ENCODE measurements at regions not wholly inside any gene's neighbourhood (a gene's known extent, or its start where the extent isn't known, plus 50 kb on each side); places are given as distances from the start of the nearest gene placed in this dataset.

DNA sequence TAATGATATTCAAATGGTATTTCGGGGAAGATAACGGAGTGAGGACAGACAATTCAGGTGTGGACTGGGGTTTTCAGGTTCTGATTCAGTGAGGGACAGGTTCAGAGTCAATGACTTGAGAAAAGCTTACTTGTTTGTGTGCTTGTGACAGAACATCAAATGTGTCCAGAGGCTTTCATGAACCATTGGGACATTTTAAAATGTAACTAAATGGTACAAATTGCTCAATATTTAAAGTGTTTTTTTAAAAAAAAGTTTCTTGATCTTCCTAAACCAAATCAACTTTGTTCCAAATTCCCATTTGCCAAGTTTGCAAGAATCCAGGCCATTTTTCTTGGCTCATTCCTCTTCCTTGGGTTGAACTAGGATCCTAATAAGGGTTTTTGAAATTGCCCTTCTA lies 59.4 kb upstream of the BZW1 start:
- TF ChIP-seq, protein P1, sequence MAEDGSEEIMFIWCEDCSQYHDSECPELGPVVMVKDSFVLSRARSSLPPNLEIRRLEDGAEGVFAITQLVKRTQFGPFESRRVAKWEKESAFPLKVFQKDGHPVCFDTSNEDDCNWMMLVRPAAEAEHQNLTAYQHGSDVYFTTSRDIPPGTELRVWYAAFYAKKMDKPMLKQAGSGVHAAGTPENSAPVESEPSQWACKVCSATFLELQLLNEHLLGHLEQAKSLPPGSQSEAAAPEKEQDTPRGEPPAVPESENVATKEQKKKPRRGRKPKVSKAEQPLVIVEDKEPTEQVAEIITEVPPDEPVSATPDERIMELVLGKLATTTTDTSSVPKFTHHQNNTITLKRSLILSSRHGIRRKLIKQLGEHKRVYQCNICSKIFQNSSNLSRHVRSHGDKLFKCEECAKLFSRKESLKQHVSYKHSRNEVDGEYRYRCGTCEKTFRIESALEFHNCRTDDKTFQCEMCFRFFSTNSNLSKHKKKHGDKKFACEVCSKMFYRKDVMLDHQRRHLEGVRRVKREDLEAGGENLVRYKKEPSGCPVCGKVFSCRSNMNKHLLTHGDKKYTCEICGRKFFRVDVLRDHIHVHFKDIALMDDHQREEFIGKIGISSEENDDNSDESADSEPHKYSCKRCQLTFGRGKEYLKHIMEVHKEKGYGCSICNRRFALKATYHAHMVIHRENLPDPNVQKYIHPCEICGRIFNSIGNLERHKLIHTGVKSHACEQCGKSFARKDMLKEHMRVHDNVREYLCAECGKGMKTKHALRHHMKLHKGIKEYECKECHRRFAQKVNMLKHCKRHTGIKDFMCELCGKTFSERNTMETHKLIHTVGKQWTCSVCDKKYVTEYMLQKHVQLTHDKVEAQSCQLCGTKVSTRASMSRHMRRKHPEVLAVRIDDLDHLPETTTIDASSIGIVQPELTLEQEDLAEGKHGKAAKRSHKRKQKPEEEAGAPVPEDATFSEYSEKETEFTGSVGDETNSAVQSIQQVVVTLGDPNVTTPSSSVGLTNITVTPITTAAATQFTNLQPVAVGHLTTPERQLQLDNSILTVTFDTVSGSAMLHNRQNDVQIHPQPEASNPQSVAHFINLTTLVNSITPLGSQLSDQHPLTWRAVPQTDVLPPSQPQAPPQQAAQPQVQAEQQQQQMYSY (CRISPR knock-in tag; IDR thresholded peaks at IDR 0.05): no peak
- TF ChIP-seq, protein P2, sequence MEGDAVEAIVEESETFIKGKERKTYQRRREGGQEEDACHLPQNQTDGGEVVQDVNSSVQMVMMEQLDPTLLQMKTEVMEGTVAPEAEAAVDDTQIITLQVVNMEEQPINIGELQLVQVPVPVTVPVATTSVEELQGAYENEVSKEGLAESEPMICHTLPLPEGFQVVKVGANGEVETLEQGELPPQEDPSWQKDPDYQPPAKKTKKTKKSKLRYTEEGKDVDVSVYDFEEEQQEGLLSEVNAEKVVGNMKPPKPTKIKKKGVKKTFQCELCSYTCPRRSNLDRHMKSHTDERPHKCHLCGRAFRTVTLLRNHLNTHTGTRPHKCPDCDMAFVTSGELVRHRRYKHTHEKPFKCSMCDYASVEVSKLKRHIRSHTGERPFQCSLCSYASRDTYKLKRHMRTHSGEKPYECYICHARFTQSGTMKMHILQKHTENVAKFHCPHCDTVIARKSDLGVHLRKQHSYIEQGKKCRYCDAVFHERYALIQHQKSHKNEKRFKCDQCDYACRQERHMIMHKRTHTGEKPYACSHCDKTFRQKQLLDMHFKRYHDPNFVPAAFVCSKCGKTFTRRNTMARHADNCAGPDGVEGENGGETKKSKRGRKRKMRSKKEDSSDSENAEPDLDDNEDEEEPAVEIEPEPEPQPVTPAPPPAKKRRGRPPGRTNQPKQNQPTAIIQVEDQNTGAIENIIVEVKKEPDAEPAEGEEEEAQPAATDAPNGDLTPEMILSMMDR (IDR thresholded peaks at IDR 0.05): no peak
- TF ChIP-seq, protein P3, sequence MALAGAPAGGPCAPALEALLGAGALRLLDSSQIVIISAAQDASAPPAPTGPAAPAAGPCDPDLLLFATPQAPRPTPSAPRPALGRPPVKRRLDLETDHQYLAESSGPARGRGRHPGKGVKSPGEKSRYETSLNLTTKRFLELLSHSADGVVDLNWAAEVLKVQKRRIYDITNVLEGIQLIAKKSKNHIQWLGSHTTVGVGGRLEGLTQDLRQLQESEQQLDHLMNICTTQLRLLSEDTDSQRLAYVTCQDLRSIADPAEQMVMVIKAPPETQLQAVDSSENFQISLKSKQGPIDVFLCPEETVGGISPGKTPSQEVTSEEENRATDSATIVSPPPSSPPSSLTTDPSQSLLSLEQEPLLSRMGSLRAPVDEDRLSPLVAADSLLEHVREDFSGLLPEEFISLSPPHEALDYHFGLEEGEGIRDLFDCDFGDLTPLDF (CRISPR knock-in tag; IDR thresholded peaks at IDR 0.05): no peak
- TF ChIP-seq JUN (CRISPR knock-in tag; IDR thresholded peaks at IDR 0.05) (no peak), ZBTB21 (CRISPR knock-in tag; IDR thresholded peaks at IDR 0.05; ENCODE audit: borderline replicate concordance) (no peak), NFE2L1 (CRISPR knock-in tag; IDR thresholded peaks at IDR 0.05) (no peak)
- TF ChIP-seq, protein P4, sequence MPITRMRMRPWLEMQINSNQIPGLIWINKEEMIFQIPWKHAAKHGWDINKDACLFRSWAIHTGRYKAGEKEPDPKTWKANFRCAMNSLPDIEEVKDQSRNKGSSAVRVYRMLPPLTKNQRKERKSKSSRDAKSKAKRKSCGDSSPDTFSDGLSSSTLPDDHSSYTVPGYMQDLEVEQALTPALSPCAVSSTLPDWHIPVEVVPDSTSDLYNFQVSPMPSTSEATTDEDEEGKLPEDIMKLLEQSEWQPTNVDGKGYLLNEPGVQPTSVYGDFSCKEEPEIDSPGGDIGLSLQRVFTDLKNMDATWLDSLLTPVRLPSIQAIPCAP (CRISPR knock-in tag; IDR thresholded peaks at IDR 0.05): no peak

Data from WTC11 (cell line).